Inferior parietal cortex (tissue), 1 donor: ENCODE measurements at regions not wholly inside any gene's neighbourhood (a gene's known extent, or its start where the extent isn't known, plus 50 kb on each side); places are given as distances from the start of the nearest gene placed in this dataset.
"Not testable (repeated sequence)": the region's sequence is repeated elsewhere in the genome, so short reads cannot be mapped to it uniquely, and the experiment has no call there.

ENCODE experiments used
- DNase-seq: peaks from one replicate; pipeline ENCODE4 v3.0.0-alpha.2; 2016; ENCODE audit errors: extremely low spot score

- DNase-seq: no peak
Measured at GRCh38 chr6:15770347-15771143, 107.7 kb upstream of the DTNBP1 start.

GRCh38 chr6:15769511-15770018 lies 106.7 kb upstream of the DTNBP1 start:
- DNase-seq: peak; percentile 33

- no peak for DNase-seq
Measured at GRCh38 chr6:15768999-15769398, 106.2 kb upstream of the DTNBP1 start.

GRCh38 chr6:15763837-15764236 lies 101.0 kb upstream of the DTNBP1 start:
- DNase-seq: no peak

- DNase-seq: no peak
Measured at GRCh38 chr6:15763364-15763763, 100.5 kb upstream of the DTNBP1 start.

- no peak for DNase-seq
Measured at GRCh38 chr6:15761045-15761502, 98.2 kb upstream of the DTNBP1 start.

GRCh38 chr6:15758631-15759215 lies 95.9 kb upstream of the DTNBP1 start:
- no peak for DNase-seq

GRCh38 chr6:15755526-15755925 lies 92.7 kb upstream of the DTNBP1 start:
- DNase-seq: no peak

GRCh38 chr6:15754706-15755079 lies 91.9 kb upstream of the DTNBP1 start:
- no peak for DNase-seq

GRCh38 chr6:15754035-15754705 lies 91.3 kb upstream of the DTNBP1 start:
- no peak for DNase-seq

GRCh38 chr6:15752820-15753219 lies 90.0 kb upstream of the DTNBP1 start:
- DNase-seq: no peak

GRCh38 chr6:15751721-15752350 lies 89.0 kb upstream of the DTNBP1 start:
- DNase-seq: no peak

- no peak for DNase-seq
Measured at GRCh38 chr6:15748341-15748740, 85.5 kb upstream of the DTNBP1 start.

- DNase-seq: no peak
Measured at GRCh38 chr6:15747354-15747883, 84.6 kb upstream of the DTNBP1 start.

- no peak for DNase-seq
Measured at GRCh38 chr6:15745781-15746180, 83.0 kb upstream of the DTNBP1 start.

- DNase-seq: no peak
Measured at GRCh38 chr6:15744818-15745402, 82.1 kb upstream of the DTNBP1 start.

GRCh38 chr6:15742013-15742412 lies 79.2 kb upstream of the DTNBP1 start:
- not testable (repeated sequence) for DNase-seq

GRCh38 chr6:15741405-15741804 lies 78.6 kb upstream of the DTNBP1 start:
- no peak for DNase-seq

- DNase-seq: no peak
Measured at GRCh38 chr6:15739867-15740266, 77.0 kb upstream of the DTNBP1 start.

GRCh38 chr6:15739353-15739752 lies 76.5 kb upstream of the DTNBP1 start:
- no peak for DNase-seq

- DNase-seq: not testable (repeated sequence)
Measured at GRCh38 chr6:15738195-15738594, 75.4 kb upstream of the DTNBP1 start.

GRCh38 chr6:15736297-15736696 lies 73.5 kb upstream of the DTNBP1 start:
- DNase-seq: no peak
